HG03159 (cell line): ENCODE measurements at regions not wholly inside any gene's neighbourhood (a gene's known extent, or its start where the extent isn't known, plus 50 kb on each side); places are given as distances from the start of the nearest gene placed in this dataset.
"Not testable (repeated sequence)": the region's sequence is repeated elsewhere in the genome, so short reads cannot be mapped to it uniquely, and the experiment has no call there.

Source experiments
- ATAC-seq: cut with Tn5 transposase; IDR thresholded peaks from one replicate; pipeline ENCODE4 v1.9.1; 2021; ENCODE audit warnings: mild to moderate bottlenecking, moderate library complexity; ENCODE audit not compliant: unreplicated experiment

DNA sequence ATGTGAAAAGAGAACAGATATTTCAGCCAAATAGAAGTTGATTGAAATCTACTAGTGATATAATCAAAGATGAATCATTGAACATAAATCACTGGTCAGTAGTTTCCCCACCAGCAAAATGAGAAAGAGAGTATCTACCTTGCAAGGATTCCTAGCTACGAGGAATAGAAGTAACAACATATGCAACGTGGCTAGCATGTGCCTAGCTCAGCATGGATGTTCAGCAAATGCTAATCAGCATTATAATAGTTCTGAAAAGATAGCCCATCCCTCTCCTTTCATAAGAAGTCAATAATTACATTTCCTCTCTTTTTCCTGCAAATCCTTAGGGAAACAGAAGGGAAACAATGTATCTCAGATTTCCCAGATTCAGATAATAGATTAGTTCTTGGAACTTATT is 417.2 kb downstream of the SATB2 start:
- no peak for ATAC-seq

DNA sequence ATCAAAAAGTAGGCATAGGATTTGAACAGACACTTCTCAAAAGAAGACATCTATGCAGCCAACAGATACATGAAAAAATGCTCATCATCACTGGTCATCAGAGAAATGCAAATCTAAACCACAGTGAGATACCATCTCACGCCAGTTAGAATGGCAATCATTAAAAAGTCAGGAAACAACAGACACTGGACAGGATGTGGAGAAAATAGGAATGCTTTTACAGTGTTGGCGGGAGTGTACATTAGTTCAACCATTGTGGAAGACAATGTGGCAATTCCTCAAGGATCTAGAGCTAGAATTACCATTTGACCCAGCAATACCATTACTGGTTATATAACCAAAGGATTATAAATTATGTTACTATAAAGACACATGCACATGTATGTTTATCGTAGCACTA is 424.0 kb downstream of the SATB2 start:
- ATAC-seq = not testable (repeated sequence)

DNA sequence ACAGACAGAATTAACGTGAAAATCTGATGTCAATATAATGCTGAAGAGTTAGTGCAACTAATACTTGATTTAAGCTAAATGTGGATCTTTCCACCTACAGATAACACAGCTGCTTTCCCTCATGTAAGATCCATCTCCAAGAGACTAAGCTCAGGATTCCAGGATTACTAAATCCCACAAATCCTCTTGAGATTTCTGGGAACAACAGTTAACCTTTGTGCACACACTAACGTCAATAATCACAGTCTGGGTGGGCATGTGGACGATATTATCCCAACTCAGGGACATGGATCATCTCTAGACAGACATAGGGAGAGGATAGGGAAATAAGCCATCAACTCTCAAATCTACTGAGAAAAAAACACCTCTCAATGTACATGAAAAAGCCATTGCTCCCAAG is 432.6 kb downstream of the SATB2 start:
- ATAC-seq = no peak

DNA sequence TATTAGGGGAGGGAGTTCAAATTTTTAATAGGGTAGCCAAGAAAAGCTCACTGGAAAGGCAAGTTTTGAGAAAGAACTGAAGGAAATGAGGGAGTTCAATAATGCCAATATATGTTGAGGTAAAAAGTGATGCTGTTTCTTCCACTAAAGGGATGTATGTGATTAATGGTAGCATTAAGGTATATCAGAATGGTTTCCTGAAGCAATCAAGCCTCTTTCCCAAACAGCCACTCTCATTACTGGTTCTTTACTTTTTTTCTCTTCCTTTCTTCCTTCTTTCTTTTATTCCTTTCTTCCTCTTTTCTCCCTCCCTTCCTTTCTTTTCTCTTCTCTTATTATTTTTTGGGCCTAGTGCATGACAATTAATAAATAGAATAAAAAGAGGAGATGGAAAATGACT is 433.5 kb downstream of the SATB2 start:
- ATAC-seq = no peak

DNA sequence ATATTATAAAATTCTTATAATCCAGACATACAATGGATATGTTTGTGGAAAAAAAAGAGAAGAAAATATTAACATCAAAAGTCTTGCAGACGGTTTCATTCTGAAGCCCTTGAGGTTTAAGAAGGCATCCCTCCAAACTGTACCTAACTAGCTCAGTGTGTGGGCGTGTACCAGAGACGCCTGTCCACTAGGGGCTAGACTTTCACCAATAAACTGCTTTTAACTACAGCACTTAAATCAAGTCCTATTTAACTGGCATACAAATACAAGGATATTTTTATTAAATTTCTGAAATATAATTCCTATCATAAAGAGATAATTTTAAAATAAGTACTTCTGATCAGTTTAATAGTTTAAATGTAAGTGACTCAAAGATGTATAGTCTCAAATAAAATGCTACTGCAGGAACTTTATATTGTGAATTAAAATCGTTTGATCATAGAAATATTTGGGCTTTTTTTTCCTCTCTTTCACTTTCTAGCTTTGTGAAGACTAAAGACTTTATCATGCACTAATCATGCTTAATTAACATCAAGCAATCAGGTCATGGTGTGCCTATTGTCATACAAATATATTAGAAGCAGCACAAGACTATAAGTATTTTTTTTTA is 437.7 kb downstream of the SATB2 start:
- no peak for ATAC-seq

DNA sequence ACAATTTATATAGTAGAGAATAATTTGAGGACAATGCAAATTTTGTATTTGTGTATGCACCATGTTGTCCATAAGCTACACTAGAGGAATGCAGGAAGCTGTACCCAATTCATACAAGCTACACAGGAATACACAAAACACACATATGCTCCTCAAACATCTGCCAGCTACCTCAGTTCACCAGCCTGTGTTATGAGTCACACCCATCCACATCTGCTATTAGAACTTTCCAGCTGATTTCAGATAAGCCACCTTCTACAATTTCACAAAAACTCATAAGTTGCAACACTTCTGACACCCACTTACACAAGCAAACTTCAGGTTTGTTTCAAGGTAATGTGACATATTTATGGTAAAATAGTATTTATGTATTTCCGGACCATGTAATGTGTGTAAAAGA is 438.9 kb downstream of the SATB2 start:
- ATAC-seq = no peak

DNA sequence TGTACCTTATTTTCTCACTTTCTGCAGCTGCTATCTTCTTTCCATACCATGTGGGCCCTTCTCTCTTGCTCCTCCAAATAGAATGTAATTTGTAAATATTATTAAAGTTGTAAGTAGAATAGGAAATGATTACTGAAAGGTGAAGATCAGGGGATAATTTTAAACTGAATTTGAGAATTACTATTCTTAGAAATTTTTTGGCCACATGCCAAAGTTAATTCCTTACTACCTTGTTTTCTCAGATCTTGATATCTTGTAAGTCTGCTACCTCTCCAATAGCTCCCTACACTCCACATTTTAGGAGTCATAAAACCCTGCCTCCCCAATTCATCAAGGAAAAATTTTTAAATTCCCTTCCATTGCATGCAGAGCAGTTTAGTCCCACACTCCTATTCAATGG is 442.7 kb downstream of the SATB2 start:
- ATAC-seq = no peak

DNA sequence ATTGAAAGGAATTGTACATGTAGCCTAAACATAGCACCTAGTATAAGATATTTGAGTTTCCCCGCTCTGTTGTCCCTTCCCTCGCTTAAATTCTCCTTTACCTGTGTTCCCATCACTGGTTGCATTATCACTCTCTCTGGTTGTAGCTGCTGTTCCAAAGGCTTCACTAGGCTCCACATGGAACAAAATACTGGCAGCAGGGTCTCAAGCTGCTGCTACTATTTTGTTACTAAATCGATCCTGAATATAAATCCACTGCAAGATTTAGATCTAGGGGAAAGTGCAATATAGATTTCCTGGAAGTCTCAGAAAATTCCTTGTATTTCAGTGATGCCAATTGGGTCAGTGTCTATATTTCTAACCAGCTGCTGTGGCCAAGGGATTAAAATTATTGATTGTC is 443.5 kb downstream of the SATB2 start:
- no peak for ATAC-seq

DNA sequence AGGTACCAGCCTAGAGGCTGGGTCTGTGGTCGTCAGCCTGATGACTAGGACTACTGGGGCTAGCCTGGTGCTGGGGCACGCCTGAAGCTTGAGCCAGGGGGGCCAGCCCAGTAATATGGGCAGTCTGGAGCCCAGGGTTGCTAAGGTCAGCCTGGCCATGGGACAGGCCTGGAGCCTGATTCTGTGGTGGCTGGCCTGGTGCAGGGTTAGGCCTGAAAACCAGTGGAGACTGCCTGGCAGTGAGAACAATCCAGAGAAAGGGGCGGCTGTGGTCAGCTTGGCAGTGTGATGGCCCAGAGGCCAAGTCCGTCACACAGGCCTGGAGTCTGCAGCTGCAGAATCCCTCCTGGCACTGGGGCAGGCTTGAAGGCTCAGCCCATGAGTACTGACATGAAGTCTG is 445.8 kb downstream of the SATB2 start:
- no peak for ATAC-seq

DNA sequence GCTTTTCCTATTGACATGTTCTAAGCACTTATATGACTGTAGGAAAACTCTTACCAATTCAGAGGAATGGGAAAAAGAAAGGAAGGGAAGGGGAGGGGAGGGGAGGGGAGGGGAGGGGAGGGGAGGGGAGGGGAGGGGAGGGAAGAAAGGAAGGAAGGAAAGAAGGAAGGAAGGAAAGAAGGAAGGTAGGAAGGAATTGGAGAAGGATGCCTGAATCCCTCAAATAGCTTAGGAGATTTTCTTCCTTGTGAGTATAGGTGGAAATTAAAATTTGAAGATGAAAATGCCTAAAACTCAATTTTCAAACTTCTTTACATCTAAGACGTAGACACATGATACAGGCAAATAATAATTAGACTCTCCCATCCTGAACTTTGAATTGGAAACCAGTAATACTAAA is 463.1 kb downstream of the SATB2 start:
- ATAC-seq = no peak

DNA sequence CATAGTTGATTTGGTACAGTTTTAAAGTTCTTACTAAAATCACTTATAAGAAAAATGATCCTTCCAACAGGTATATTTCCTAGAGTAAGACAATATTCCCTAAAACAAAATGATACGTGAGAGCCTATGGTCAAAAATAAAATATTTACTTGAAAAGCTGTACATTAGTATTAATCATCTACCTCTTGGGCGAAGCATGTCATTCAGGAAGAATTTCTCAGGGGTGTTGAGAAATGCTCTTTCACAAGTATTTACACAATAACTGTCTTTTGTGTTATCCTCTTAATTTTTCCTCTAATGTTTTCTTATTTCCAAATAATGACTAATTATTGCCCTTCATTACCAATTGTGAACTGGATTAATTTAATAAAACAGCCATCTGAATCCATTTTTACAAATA is 466.3 kb downstream of the SATB2 start:
- no peak for ATAC-seq

DNA sequence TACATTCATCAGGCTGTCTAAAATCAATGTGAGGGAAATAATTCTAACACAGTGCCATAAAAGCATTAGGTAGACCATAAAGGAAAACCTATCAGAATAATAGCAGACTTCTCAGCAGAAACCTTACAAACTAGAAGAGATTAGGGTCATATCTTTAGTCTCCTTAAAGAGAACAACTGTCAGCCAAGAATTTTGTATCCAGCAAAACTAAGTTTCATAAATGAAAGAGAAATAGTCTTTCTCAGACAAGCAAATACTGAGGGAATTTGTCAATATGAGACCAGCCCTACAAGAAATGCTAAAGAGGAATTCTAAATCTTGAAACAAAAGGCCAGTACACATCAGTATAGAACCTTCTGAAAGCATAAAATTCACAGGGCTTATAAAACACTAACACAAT is 482.0 kb downstream of the SATB2 start:
- no peak for ATAC-seq

DNA sequence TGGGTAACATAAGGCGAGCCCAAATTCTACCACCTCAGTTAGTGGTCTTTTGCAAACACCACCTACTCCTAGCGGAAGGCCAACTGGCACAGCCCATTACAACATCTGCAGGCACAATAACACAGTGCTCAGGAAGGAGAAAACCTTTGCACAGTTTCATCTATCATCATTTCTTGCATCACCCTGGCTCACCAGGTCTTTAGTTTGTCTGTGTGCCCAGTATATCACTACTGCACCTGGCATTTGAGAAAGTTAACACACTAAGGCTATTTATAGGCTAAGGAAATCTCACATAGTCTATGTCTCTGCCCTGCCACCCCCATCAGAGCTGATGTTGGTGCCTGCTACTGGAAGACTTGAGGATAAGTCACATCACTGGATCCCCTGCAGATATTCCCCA is 484.0 kb downstream of the SATB2 start:
- ATAC-seq = no peak

DNA sequence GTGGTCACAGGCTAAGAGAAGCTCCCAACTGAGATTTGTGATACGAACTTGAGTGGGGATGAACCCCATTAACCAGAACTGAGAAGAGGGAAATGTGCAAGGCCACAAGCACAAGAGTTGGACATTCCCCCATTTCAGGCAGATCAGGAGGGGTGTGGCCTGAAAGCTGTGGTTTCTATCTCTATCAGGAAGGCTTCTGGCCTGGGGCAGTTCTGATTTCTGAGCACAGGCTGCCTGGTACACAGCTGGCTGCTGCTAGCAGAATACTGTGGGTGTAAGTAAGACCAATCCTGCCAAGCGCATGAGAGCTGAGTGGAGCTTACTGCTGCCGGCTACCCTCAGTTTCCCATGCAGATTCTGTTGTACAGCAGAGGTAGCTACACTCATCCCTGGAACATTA is 484.6 kb downstream of the SATB2 start:
- no peak for ATAC-seq

DNA sequence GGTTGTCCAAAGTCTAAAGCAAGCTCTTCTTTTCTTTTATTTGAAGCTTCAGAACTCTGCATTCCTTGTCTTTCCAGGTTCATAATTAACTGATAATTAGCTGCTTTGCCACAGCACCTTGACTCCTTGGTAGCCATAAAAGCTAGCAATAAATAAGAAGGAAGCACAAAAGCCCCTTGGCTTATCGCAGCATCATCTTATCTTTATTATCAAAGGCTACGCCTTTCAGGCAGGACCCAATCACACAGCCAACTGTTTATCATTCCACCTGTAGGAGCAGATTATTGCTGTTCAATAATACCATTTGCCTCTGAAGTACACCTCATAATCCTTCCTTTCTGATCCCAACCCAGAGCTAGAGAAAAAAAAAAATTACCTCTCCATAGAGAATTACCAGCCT is 489.2 kb downstream of the SATB2 start:
- no peak for ATAC-seq

DNA sequence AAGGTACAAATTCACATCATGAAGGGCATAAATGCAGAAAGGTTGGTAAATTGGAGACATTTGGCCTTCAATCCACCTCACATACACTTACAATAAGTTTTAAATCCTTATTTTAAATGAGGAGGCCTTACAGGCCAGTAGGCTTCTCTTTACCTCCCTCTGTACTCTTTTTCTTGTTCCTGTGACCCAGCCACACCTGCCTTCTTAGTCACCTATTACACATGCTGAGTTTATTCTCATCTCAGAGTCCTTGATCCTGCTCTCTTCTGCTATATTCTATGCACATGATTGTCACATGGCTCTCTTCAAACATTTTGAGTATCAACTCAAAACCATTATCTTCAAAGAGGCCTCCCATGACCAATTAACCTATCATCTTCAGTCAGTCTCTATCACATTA is 491.5 kb downstream of the SATB2 start:
- no peak for ATAC-seq

DNA sequence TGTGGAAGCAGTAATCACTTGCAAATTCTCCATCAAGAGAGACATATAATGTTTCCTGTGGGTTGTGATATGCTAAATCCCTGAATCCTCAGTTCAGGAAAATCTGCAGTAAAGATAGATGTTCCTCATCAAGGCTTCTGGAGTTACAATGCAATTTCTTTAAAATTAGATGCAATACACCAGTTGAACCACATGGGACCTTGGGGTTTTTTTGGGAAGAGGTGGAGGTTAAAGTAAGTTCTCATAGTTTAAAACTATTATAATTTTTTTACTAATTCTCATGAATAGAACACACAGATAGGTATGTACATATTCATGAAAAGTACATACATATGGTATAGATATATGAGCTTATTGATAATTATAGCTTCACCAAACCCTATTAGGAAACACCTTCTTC is 496.2 kb downstream of the SATB2 start:
- peak; percentile 51 for ATAC-seq

DNA sequence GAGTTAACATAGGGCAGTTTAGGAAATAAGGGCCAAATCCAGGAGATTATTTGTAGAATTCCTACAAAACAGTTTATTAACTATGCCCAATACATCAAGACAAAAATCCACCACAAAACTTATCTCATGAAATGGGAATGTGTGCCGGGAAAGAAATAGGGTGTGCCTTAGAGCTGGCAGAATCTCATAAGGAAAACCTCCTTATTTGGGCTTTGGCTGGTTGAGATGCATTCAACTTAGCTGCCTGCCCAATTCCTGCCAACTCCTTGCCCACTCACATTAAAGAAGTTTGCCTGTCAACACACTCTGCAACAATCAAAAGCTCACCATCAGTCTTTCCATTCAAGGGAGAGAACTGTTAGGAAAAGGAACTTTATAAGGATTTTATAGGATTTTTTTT is 500.6 kb downstream of the SATB2 start:
- ATAC-seq = no peak

DNA sequence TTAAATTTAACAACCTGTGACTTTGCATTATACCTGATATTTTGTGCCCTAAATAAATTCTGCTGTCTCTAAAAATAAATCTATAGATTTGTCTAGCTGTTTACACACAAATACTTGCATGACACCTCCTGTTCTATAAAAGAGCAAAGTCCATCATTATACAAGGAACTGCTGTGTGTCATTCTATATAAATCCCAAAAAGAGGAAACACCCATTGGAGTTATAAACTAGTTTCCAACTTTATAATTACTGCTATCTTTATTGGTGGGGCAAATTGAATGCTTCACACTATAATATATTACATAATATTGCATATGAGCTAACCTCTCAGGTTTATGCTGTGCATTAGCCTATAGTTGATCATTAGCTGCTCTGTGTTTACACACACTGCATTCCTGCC is 504.4 kb downstream of the SATB2 start:
- ATAC-seq = no peak

DNA sequence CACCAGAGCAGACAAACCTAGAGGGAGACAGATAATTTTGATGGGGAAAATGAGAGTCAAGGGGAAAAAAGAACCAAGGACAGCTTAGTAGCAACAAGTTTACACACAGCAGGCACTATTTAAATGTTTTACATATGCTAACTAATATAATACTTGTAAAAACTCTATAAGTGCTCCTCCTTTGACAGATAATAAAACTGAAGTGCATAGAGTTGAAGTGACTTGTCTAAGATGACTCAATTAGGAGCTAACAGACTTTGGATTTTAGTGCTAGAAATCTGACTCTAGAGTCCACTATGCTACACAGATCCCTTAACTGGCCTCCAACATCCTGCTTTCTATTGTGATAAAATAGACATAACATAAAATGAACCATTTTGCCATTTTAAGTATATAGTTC is 506.9 kb downstream of the SATB2 start:
- ATAC-seq = no peak

DNA sequence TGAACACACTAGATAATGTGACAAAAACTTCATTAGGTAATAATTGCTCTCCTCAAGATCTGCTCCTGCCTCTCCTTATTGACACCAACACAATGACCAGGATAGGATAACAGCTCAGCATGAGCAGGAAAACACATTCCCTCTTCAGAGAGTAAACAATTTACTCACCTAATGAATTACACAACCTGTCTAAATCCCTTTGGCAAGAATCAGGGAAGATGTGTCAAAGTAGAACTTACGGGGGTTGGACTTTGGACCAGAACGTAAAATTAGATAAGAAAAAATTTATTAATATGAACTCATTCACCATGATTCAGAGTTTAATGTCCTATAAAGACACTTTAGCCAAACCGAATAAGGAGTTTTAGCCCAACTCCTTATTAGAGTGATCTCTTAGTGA is 512.2 kb downstream of the SATB2 start:
- no peak for ATAC-seq

DNA sequence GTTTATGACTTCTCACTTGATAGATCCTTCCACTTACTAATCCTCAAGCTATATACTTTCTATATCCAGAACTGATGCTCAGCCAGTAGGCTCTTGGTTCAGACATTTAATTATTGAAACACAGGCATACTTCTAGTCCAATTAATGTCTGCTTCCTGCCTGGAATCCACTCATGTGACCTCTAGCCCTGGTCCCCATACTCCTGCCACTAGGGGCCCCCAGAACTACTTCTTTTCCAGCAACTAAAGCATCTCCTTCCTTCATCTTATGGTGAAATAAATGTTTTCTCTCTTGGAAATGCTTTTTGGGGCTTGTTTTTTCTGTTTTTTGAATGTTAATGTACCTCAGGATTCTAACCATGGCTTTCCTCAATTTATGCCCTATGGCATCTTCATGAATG is 527.6 kb downstream of the SATB2 start:
- ATAC-seq = no peak

DNA sequence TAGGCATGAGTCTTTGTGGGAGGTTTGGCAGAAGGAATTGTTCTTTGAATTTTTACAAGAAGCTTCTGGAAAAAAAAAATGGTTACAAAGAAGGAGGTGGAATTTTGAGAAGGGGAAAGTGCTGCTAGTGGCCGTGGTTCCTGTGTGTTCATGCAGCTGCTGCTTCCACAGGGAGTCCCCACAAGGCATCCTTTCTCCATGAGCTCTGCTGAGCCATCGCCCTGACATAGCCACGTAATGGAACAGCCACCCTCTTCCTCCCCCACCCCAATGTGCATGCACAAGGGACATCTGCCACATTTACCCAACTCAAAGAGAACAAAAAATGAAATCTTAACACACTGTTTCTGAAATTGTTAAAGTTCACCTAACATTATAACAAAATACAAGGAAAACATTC is 529.7 kb downstream of the SATB2 start:
- no peak for ATAC-seq
